ENCODE measurements at regions not wholly inside any gene's neighbourhood (a gene's known extent, or its start where the extent isn't known, plus 50 kb on each side); places are given as distances from the start of the nearest gene placed in this dataset.

GRCh38 chr4:29521281-29521680 lies 1198.9 kb upstream of the PCDH7 start:
- no peaks in the 10 kb centered on the region for H3K4me1 ChIP-seq (ENCODE audit: control insufficient read depth, insufficient read depth, low read length)
- H3K9me3 ChIP-seq (ENCODE audit: control insufficient read depth, low read length) = no peaks in the 10 kb centered on the region
- Mint-ChIP-seq H3K27ac (no peak overlapping the region), H3K9me3 (peaks cover 9% of the 10 kb centered on the region), H3K4me1 (no peaks in the 10 kb centered on the region), H3K36me3 (ENCODE audit: low read depth) (no peaks in the 10 kb centered on the region), H3K4me3 (no peak overlapping the region), H3K27me3 (ENCODE audit: insufficient read depth) (no peaks in the 10 kb centered on the region)
- WGBS, 2 experiments (ENCODE audit: insufficient coverage in 1 of 2, insufficient read length in 1 of 2) = 89 to 100% methylated on average over 1 of the region's 1 CpG
- TF ChIP-seq CTCF (conservative IDR thresholded peaks at IDR 0.05) = no peak
- no peak for DNase-seq
- H3K27me3 ChIP-seq (ENCODE audit: control insufficient read depth, insufficient read depth, low read length, poor library complexity, severe bottlenecking) = no peaks in the 10 kb centered on the region
- H3K36me3 ChIP-seq (ENCODE audit: control insufficient read depth, insufficient read depth, low read length) = no peaks in the 10 kb centered on the region
- H3K27ac ChIP-seq (ENCODE audit: low read depth, low read length) = no peak overlapping the region
- no peak overlapping the region for H3K4me3 ChIP-seq (ENCODE audit: low read length)
- H3K9ac ChIP-seq (ENCODE audit: extremely low read depth, low read length, poor library complexity, severe bottlenecking) = no peak overlapping the region

- no peak overlapping the region for H3K27ac Mint-ChIP-seq
- H3K4me3 Mint-ChIP-seq = no peak overlapping the region
- H3K36me3 Mint-ChIP-seq (ENCODE audit: low read depth) = no peaks in the 10 kb centered on the region
- WGBS, 2 experiments (ENCODE audit: insufficient coverage in 1 of 2, insufficient read length in 1 of 2) = 88 to 100% methylated on average over 1 to 3 of the region's 3 CpGs
- no peaks in the 10 kb centered on the region for H3K27me3 ChIP-seq (ENCODE audit: control insufficient read depth, insufficient read depth, low read length, poor library complexity, severe bottlenecking)
- no peaks in the 10 kb centered on the region for H3K4me1 ChIP-seq (ENCODE audit: control insufficient read depth, insufficient read depth, low read length)
- H3K4me3 ChIP-seq (ENCODE audit: low read length) = no peak overlapping the region
- TF ChIP-seq CTCF (conservative IDR thresholded peaks at IDR 0.05) = no peak
- DNase-seq = no peak
- H3K9me3 ChIP-seq (ENCODE audit: control insufficient read depth, low read length) = no peaks in the 10 kb centered on the region
- H3K9me3 Mint-ChIP-seq = peaks cover 3% of the 10 kb centered on the region
- no peaks in the 10 kb centered on the region for H3K36me3 ChIP-seq (ENCODE audit: control insufficient read depth, insufficient read depth, low read length)
- no peak overlapping the region for H3K27ac ChIP-seq (ENCODE audit: low read depth, low read length)
- no peak overlapping the region for H3K9ac ChIP-seq (ENCODE audit: extremely low read depth, low read length, poor library complexity, severe bottlenecking)
- H3K4me1 Mint-ChIP-seq = no peaks in the 10 kb centered on the region
- no peaks in the 10 kb centered on the region for H3K27me3 Mint-ChIP-seq (ENCODE audit: insufficient read depth)
Measured at GRCh38 chr4:29536745-29537144, 1183.4 kb upstream of the PCDH7 start.

GRCh38 chr4:29538889-29539646 lies 1181.1 kb upstream of the PCDH7 start:
- no peak overlapping the region for H3K27ac Mint-ChIP-seq
- H3K36me3 Mint-ChIP-seq (ENCODE audit: low read depth) = no peaks in the 10 kb centered on the region
- H3K4me1 ChIP-seq (ENCODE audit: control insufficient read depth, insufficient read depth, low read length) = no peaks in the 10 kb centered on the region
- no peaks in the 10 kb centered on the region for H3K27me3 Mint-ChIP-seq (ENCODE audit: insufficient read depth)
- no peak for TF ChIP-seq CTCF (conservative IDR thresholded peaks at IDR 0.05)
- H3K4me1 Mint-ChIP-seq = no peaks in the 10 kb centered on the region
- H3K27me3 ChIP-seq (ENCODE audit: control insufficient read depth, insufficient read depth, low read length, poor library complexity, severe bottlenecking) = no peaks in the 10 kb centered on the region
- H3K4me3 ChIP-seq (ENCODE audit: low read length) = no peak overlapping the region
- no peaks in the 10 kb centered on the region for H3K9me3 ChIP-seq (ENCODE audit: control insufficient read depth, low read length)
- 74% methylated on average over 4 of the region's 4 CpGs; no CpG with 5 or more reads in 1 of the 2 experiments for WGBS, 2 experiments (ENCODE audit: insufficient coverage in 1 of 2, insufficient read length in 1 of 2)
- no peak overlapping the region for H3K27ac ChIP-seq (ENCODE audit: low read depth, low read length)
- H3K9me3 Mint-ChIP-seq = peaks cover 3% of the 10 kb centered on the region
- DNase-seq = no peak
- H3K9ac ChIP-seq (ENCODE audit: extremely low read depth, low read length, poor library complexity, severe bottlenecking) = no peak overlapping the region
- H3K36me3 ChIP-seq (ENCODE audit: control insufficient read depth, insufficient read depth, low read length) = no peaks in the 10 kb centered on the region
- H3K4me3 Mint-ChIP-seq = no peak overlapping the region
